ENCODE measurements at regions not wholly inside any gene's neighbourhood (a gene's known extent, or its start where the extent isn't known, plus 50 kb on each side); places are given as distances from the start of the nearest gene placed in this dataset.
"Not testable (repeated sequence)": the region's sequence is repeated elsewhere in the genome, so short reads cannot be mapped to it uniquely, and the experiment has no call there.

- not testable (repeated sequence) for H3K9ac ChIP-seq (ENCODE audit: low read length); H3K4me1 ChIP-seq (ENCODE audit: control insufficient read depth, insufficient read depth, low read length); H3K4me3 ChIP-seq (ENCODE audit: low read depth, low read length); H3K27ac ChIP-seq (ENCODE audit: low read depth, low read length); H3K27me3 ChIP-seq (ENCODE audit: control insufficient read depth, insufficient read depth, low read length); H3K36me3 ChIP-seq (ENCODE audit: control insufficient read depth, insufficient read depth, low read length); H3K9me3 ChIP-seq (ENCODE audit: control insufficient read depth, insufficient read depth, low read depth, low read length)
Measured at GRCh38 chr6:51052716-51053115, 234.0 kb downstream of the TFAP2B start.

- H3K27me3 ChIP-seq (ENCODE audit: control insufficient read depth, insufficient read depth, low read length); H3K27ac ChIP-seq (ENCODE audit: low read depth, low read length); H3K9ac ChIP-seq (ENCODE audit: low read length); H3K36me3 ChIP-seq (ENCODE audit: control insufficient read depth, insufficient read depth, low read length); H3K9me3 ChIP-seq (ENCODE audit: control insufficient read depth, insufficient read depth, low read depth, low read length); H3K4me1 ChIP-seq (ENCODE audit: control insufficient read depth, insufficient read depth, low read length); H3K4me3 ChIP-seq (ENCODE audit: low read depth, low read length): not testable (repeated sequence)
Measured at GRCh38 chr6:51055316-51055715, 236.6 kb downstream of the TFAP2B start.

- no peak overlapping the region for H3K9ac ChIP-seq (ENCODE audit: low read length)
- no peak overlapping the region for H3K27ac ChIP-seq (ENCODE audit: low read depth, low read length)
- H3K4me1 ChIP-seq (ENCODE audit: control insufficient read depth, insufficient read depth, low read length), result no peaks in the 10 kb centered on the region; the same call in 1 of the 2 replicates
Measured at GRCh38 chr6:51057296-51057695, 238.6 kb downstream of the TFAP2B start.

GRCh38 chr6:51060262-51060762 is 241.6 kb downstream of the TFAP2B start:
- Histone ChIP-seq H3K27me3 (ENCODE audit: control insufficient read depth, insufficient read depth, low read length) (no peaks in the 10 kb centered on the region), H3K27ac (ENCODE audit: low read depth, low read length) (no peak overlapping the region), H3K9ac (ENCODE audit: low read length) (no peak overlapping the region), H3K4me1 (ENCODE audit: control insufficient read depth, insufficient read depth, low read length) (no peaks in the 10 kb centered on the region; the same call in 1 of the 2 replicates), H3K36me3 (ENCODE audit: control insufficient read depth, insufficient read depth, low read length) (no peaks in the 10 kb centered on the region), H3K9me3 (ENCODE audit: control insufficient read depth, insufficient read depth, low read depth, low read length) (no peaks in the 10 kb centered on the region), H3K4me3 (ENCODE audit: low read depth, low read length) (no peak overlapping the region)

More at GRCh38 chr6:51057296-51057695, 238.6 kb downstream of the TFAP2B start:
- Histone ChIP-seq H3K9me3 (ENCODE audit: control insufficient read depth, insufficient read depth, low read depth, low read length) (no peaks in the 10 kb centered on the region), H3K4me3 (ENCODE audit: low read depth, low read length) (no peak overlapping the region), H3K27me3 (ENCODE audit: control insufficient read depth, insufficient read depth, low read length) (no peaks in the 10 kb centered on the region), H3K36me3 (ENCODE audit: control insufficient read depth, insufficient read depth, low read length) (no peaks in the 10 kb centered on the region)

- Histone ChIP-seq H3K9me3 (ENCODE audit: control insufficient read depth, insufficient read depth, low read depth, low read length) (no peaks in the 10 kb centered on the region), H3K36me3 (ENCODE audit: control insufficient read depth, insufficient read depth, low read length) (no peaks in the 10 kb centered on the region), H3K27me3 (ENCODE audit: control insufficient read depth, insufficient read depth, low read length) (no peaks in the 10 kb centered on the region), H3K9ac (ENCODE audit: low read length) (no peak overlapping the region), H3K27ac (ENCODE audit: low read depth, low read length) (no peak overlapping the region), H3K4me1 (ENCODE audit: control insufficient read depth, insufficient read depth, low read length) (no peaks in the 10 kb centered on the region; the same call in 1 of the 2 replicates), H3K4me3 (ENCODE audit: low read depth, low read length) (no peak overlapping the region)
Measured at GRCh38 chr6:51062166-51062722, 243.6 kb downstream of the TFAP2B start.

- Histone ChIP-seq H3K27me3 (ENCODE audit: control insufficient read depth, insufficient read depth, low read length) (no peaks in the 10 kb centered on the region), H3K27ac (ENCODE audit: low read depth, low read length) (no peak overlapping the region), H3K9me3 (ENCODE audit: control insufficient read depth, insufficient read depth, low read depth, low read length) (no peaks in the 10 kb centered on the region), H3K36me3 (ENCODE audit: control insufficient read depth, insufficient read depth, low read length) (no peaks in the 10 kb centered on the region), H3K4me1 (ENCODE audit: control insufficient read depth, insufficient read depth, low read length) (peaks cover 9% of the 10 kb centered on the region; the same call in 1 of the 2 replicates), H3K4me3 (ENCODE audit: low read depth, low read length) (no peak overlapping the region), H3K9ac (ENCODE audit: low read length) (no peak overlapping the region)
Measured at GRCh38 chr6:51077821-51078518, 259.3 kb downstream of the TFAP2B start.

- H3K9ac ChIP-seq (ENCODE audit: low read length), result no peak overlapping the region
- no peak overlapping the region for H3K27ac ChIP-seq (ENCODE audit: low read depth, low read length)
- no peaks in the 10 kb centered on the region for H3K27me3 ChIP-seq (ENCODE audit: control insufficient read depth, insufficient read depth, low read length)
- H3K4me1 ChIP-seq (ENCODE audit: control insufficient read depth, insufficient read depth, low read length), result no peaks in the 10 kb centered on the region
- no peaks in the 10 kb centered on the region for H3K36me3 ChIP-seq (ENCODE audit: control insufficient read depth, insufficient read depth, low read length)
- H3K9me3 ChIP-seq (ENCODE audit: control insufficient read depth, insufficient read depth, low read depth, low read length), result peaks cover 6% of the 10 kb centered on the region; the same call in 1 of the 2 replicates
- H3K4me3 ChIP-seq (ENCODE audit: low read depth, low read length), result no peak overlapping the region
Measured at GRCh38 chr6:51090343-51090742, 271.7 kb downstream of the TFAP2B start.

GRCh38 chr6:51093871-51094270 is 275.2 kb downstream of the TFAP2B start:
- no peaks in the 10 kb centered on the region for H3K4me1 ChIP-seq (ENCODE audit: control insufficient read depth, insufficient read depth, low read length)
- no peak overlapping the region for H3K27ac ChIP-seq (ENCODE audit: low read depth, low read length)
- H3K9me3 ChIP-seq (ENCODE audit: control insufficient read depth, insufficient read depth, low read depth, low read length), result peaks cover 6% of the 10 kb centered on the region; the same call in 1 of the 2 replicates
- no peak overlapping the region for H3K9ac ChIP-seq (ENCODE audit: low read length)
- H3K36me3 ChIP-seq (ENCODE audit: control insufficient read depth, insufficient read depth, low read length), result no peaks in the 10 kb centered on the region
- H3K27me3 ChIP-seq (ENCODE audit: control insufficient read depth, insufficient read depth, low read length), result no peaks in the 10 kb centered on the region
- H3K4me3 ChIP-seq (ENCODE audit: low read depth, low read length), result no peak overlapping the region

GRCh38 chr6:51094271-51094670 is 275.6 kb downstream of the TFAP2B start:
- Histone ChIP-seq H3K27me3 (ENCODE audit: control insufficient read depth, insufficient read depth, low read length) (no peaks in the 10 kb centered on the region), H3K36me3 (ENCODE audit: control insufficient read depth, insufficient read depth, low read length) (no peaks in the 10 kb centered on the region), H3K9ac (ENCODE audit: low read length) (no peak overlapping the region), H3K4me3 (ENCODE audit: low read depth, low read length) (no peak overlapping the region), H3K27ac (ENCODE audit: low read depth, low read length) (no peak overlapping the region), H3K9me3 (ENCODE audit: control insufficient read depth, insufficient read depth, low read depth, low read length) (peaks cover 6% of the 10 kb centered on the region; the same call in 1 of the 2 replicates), H3K4me1 (ENCODE audit: control insufficient read depth, insufficient read depth, low read length) (no peaks in the 10 kb centered on the region)

- no peak overlapping the region for H3K9ac ChIP-seq (ENCODE audit: low read length)
- H3K9me3 ChIP-seq (ENCODE audit: control insufficient read depth, insufficient read depth, low read depth, low read length), result no peaks in the 10 kb centered on the region
- no peaks in the 10 kb centered on the region for H3K36me3 ChIP-seq (ENCODE audit: control insufficient read depth, insufficient read depth, low read length)
- no peaks in the 10 kb centered on the region for H3K27me3 ChIP-seq (ENCODE audit: control insufficient read depth, insufficient read depth, low read length)
- H3K27ac ChIP-seq (ENCODE audit: low read depth, low read length), result no peak overlapping the region
- no peaks in the 10 kb centered on the region for H3K4me1 ChIP-seq (ENCODE audit: control insufficient read depth, insufficient read depth, low read length)
- no peak overlapping the region for H3K4me3 ChIP-seq (ENCODE audit: low read depth, low read length)
Measured at GRCh38 chr6:51098246-51098645, 279.6 kb downstream of the TFAP2B start.

GRCh38 chr6:51098791-51099190 is 280.1 kb downstream of the TFAP2B start:
- no peaks in the 10 kb centered on the region for H3K4me1 ChIP-seq (ENCODE audit: control insufficient read depth, insufficient read depth, low read length)
- H3K27ac ChIP-seq (ENCODE audit: low read depth, low read length), result no peak overlapping the region
- no peaks in the 10 kb centered on the region for H3K27me3 ChIP-seq (ENCODE audit: control insufficient read depth, insufficient read depth, low read length)
- no peaks in the 10 kb centered on the region for H3K36me3 ChIP-seq (ENCODE audit: control insufficient read depth, insufficient read depth, low read length)
- no peaks in the 10 kb centered on the region for H3K9me3 ChIP-seq (ENCODE audit: control insufficient read depth, insufficient read depth, low read depth, low read length)
- H3K4me3 ChIP-seq (ENCODE audit: low read depth, low read length), result no peak overlapping the region
- H3K9ac ChIP-seq (ENCODE audit: low read length), result no peak overlapping the region
